ENCODE measurements at regions not wholly inside any gene's neighbourhood (a gene's known extent, or its start where the extent isn't known, plus 50 kb on each side); places are given as distances from the start of the nearest gene placed in this dataset.

DNA sequence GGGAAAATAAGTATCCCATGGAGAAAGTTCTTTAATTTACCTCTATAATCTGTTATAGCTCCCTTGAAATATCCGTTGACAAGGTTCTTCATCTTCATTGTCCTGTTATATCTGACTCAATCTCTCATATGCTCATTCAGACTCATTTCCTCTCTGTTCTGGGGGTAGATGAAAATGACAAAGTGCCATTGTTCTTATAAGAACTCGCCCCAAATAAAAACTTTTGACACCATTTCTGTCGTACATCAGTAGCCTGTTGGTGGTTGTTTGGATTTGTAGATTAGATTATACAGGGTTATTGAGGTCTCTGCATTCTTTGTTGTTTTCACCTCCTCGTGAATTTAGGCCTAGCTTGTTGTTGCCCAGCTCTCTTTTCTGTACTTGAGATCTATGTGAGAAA lies 55.2 kb upstream of the IPO9 start:
- TF ChIP-seq POLR2A (IDR thresholded peaks at IDR 0.05) = no peak
- TF ChIP-seq, protein P1, sequence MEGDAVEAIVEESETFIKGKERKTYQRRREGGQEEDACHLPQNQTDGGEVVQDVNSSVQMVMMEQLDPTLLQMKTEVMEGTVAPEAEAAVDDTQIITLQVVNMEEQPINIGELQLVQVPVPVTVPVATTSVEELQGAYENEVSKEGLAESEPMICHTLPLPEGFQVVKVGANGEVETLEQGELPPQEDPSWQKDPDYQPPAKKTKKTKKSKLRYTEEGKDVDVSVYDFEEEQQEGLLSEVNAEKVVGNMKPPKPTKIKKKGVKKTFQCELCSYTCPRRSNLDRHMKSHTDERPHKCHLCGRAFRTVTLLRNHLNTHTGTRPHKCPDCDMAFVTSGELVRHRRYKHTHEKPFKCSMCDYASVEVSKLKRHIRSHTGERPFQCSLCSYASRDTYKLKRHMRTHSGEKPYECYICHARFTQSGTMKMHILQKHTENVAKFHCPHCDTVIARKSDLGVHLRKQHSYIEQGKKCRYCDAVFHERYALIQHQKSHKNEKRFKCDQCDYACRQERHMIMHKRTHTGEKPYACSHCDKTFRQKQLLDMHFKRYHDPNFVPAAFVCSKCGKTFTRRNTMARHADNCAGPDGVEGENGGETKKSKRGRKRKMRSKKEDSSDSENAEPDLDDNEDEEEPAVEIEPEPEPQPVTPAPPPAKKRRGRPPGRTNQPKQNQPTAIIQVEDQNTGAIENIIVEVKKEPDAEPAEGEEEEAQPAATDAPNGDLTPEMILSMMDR (IDR thresholded peaks at IDR 0.05 in 4 of 5, conservative IDR thresholded peaks at IDR 0.05 in 1 of 5) = no peak
- Histone ChIP-seq H3K27me3 (no peaks in the 10 kb centered on the region), H3K4me3 (no peak overlapping the region), H3K27ac (no peak overlapping the region), H3K9me3 (peaks cover 0 to 4% (median 0%) of the 10 kb centered on the region in 3 donors), H3K4me1 (peaks cover 5 to 25% of the 10 kb centered on the region in 2 donors), H3K36me3 (no peaks in the 10 kb centered on the region)
- intact Hi-C loops (cut with DNase I; ENCODE audit: low total_unique reads) (no loop called here), in situ Hi-C loops (cut with MboI; ENCODE audit: low sequenced_read_pairs in 4 of 4) (no loop called here)
- DNase-seq (no peak), ATAC-seq (no peak)

DNA sequence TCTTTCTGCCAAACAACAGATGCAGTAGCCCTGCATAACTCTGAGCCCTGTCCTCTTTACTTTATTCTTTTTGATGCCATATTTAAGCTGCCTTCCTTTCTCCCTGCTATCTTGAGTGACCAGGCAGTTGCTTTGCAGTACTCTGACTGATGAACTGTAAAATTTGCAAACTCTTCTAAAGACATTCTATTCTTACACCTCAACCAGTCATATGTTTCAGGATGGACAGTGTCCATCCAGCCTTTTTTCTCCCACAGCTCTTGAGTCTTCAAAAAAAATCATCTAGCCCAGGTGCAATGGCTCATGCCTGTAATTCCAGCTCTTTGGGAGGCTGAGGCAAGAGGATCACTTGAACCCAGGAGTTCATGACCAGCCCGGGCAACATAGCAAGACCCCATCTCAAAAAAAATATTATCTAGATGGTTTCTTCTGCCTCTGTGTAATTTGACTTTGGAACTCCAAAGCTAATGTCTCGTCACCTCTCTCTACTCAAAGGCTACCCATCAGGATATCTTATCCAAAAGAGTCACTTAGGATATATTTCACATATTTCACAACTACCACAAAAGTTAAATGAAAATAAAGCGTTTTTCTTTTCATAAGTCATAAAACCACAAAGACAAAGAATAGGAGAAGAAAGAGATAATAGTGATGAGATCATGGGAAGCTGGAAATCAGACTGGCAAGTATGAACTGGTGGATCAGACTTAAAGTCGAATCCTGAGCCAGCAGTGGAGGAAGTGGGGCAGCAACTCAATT lies 54.6 kb upstream of the IPO9 start:
- Histone ChIP-seq H3K27ac (no peak overlapping the region), H3K4me1 (peaks cover 5 to 20% of the 10 kb centered on the region in 2 donors), H3K36me3 (no peaks in the 10 kb centered on the region), H3K4me3 (no peak overlapping the region), H3K27me3 (no peaks in the 10 kb centered on the region), H3K9me3 (peaks cover 0 to 4% (median 0%) of the 10 kb centered on the region in 3 donors)
- ATAC-seq (no peak), DNase-seq (no peak)
- intact Hi-C loops (cut with DNase I; ENCODE audit: low total_unique reads) (no loop called here), in situ Hi-C loops (cut with MboI; ENCODE audit: low sequenced_read_pairs in 4 of 4) (no loop called here)
- TF ChIP-seq, protein P1 (IDR thresholded peaks at IDR 0.05 in 4 of 5, conservative IDR thresholded peaks at IDR 0.05 in 1 of 5) = no peak
- TF ChIP-seq POLR2A (IDR thresholded peaks at IDR 0.05) = no peak

DNA sequence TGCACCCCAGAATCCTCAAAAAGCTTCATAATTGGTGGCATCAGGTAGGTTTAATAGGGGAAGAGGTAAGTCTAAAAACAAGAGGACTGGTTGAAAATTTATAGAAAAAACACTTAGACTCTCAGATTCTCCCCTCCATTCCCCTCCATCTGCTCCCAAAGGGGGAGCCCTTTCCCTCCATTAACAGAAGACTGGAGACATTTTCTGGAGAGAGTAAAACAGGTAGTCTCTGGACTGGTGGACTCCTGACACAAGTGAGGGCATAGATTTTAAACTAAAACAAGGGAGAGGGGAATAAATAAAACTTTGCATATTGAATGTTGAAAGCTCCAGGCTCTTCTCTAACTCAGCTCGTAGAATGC lies 54.0 kb upstream of the IPO9 start:
- Histone ChIP-seq H3K4me1 (peaks cover 5 to 14% of the 10 kb centered on the region in 2 donors), H3K27ac (no peak overlapping the region)
- intact Hi-C loops (cut with DNase I; ENCODE audit: low total_unique reads) = no loop called here

DNA sequence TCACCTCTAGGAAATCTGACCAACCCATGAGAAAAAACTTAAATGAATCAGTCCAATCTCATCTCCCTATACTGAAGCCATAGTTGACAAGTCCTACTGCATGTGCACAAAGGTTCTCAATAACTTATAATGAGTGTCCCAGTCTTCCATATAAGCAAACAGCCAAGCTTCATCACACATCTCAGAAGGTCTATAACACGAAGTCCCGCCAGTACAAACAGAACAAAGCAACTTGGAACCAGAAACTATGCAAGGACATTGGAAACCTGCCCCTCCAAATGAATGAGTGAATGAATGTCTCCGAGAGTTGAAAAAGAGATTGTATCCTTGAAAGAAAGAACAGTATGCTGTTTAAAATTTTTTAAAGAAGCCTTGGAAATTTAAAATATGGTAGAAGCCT lies 53.6 kb upstream of the IPO9 start:
- Histone ChIP-seq H3K36me3 (no peaks in the 10 kb centered on the region), H3K27me3 (no peaks in the 10 kb centered on the region), H3K27ac (no peak overlapping the region), H3K9me3 (peaks cover 0 to 4% (median 0%) of the 10 kb centered on the region in 3 donors), H3K4me1 (peaks cover 5 to 11% of the 10 kb centered on the region in 2 donors), H3K4me3 (no peak overlapping the region)
- in situ Hi-C loops (cut with MboI; ENCODE audit: low sequenced_read_pairs in 4 of 4) (no loop called here), intact Hi-C loops (cut with DNase I; ENCODE audit: low total_unique reads) (no loop called here)
- DNase-seq (no peak), ATAC-seq (no peak)
- TF ChIP-seq POLR2A (IDR thresholded peaks at IDR 0.05) = no peak
- TF ChIP-seq, protein P1 (IDR thresholded peaks at IDR 0.05 in 4 of 5, conservative IDR thresholded peaks at IDR 0.05 in 1 of 5) = no peak

More for the DNA sequence above, 54.0 kb upstream of the IPO9 start:
- Histone ChIP-seq H3K27me3 (no peaks in the 10 kb centered on the region), H3K9me3 (peaks cover 0 to 4% (median 0%) of the 10 kb centered on the region in 3 donors), H3K4me3 (no peak overlapping the region), H3K36me3 (no peaks in the 10 kb centered on the region)
- DNase-seq = no peak
- no peak for ATAC-seq
- in situ Hi-C loops (cut with MboI; ENCODE audit: low sequenced_read_pairs in 4 of 4) = no loop called here
- TF ChIP-seq, protein P1 (IDR thresholded peaks at IDR 0.05 in 4 of 5, conservative IDR thresholded peaks at IDR 0.05 in 1 of 5) = no peak
- no peak for TF ChIP-seq POLR2A (IDR thresholded peaks at IDR 0.05)
